AG09319 (cell line): ENCODE measurements at regions not wholly inside any gene's neighbourhood (a gene's known extent, or its start where the extent isn't known, plus 50 kb on each side); places are given as distances from the start of the nearest gene placed in this dataset.

Experiments
- DNase-seq: peaks from one replicate; pipeline ENCODE4 v3.0.0-alpha.2; 2010; ENCODE audit warnings: low read depth; ENCODE audit errors: extremely low read depth
- TF ChIP-seq, protein P1 (sequence below): IDR thresholded peaks from 2 replicates; pipeline ENCODE4 v1.5.1; 2011; ENCODE audit warnings: low read depth, mild to moderate bottlenecking, inconsistent platforms, low read length, moderate library complexity

GRCh38 chr7:25552998-25553397 lies 324.7 kb upstream of the NPVF start:
- DNase-seq, result no peak
- TF ChIP-seq, protein P1, sequence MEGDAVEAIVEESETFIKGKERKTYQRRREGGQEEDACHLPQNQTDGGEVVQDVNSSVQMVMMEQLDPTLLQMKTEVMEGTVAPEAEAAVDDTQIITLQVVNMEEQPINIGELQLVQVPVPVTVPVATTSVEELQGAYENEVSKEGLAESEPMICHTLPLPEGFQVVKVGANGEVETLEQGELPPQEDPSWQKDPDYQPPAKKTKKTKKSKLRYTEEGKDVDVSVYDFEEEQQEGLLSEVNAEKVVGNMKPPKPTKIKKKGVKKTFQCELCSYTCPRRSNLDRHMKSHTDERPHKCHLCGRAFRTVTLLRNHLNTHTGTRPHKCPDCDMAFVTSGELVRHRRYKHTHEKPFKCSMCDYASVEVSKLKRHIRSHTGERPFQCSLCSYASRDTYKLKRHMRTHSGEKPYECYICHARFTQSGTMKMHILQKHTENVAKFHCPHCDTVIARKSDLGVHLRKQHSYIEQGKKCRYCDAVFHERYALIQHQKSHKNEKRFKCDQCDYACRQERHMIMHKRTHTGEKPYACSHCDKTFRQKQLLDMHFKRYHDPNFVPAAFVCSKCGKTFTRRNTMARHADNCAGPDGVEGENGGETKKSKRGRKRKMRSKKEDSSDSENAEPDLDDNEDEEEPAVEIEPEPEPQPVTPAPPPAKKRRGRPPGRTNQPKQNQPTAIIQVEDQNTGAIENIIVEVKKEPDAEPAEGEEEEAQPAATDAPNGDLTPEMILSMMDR, result no peak

DNA sequence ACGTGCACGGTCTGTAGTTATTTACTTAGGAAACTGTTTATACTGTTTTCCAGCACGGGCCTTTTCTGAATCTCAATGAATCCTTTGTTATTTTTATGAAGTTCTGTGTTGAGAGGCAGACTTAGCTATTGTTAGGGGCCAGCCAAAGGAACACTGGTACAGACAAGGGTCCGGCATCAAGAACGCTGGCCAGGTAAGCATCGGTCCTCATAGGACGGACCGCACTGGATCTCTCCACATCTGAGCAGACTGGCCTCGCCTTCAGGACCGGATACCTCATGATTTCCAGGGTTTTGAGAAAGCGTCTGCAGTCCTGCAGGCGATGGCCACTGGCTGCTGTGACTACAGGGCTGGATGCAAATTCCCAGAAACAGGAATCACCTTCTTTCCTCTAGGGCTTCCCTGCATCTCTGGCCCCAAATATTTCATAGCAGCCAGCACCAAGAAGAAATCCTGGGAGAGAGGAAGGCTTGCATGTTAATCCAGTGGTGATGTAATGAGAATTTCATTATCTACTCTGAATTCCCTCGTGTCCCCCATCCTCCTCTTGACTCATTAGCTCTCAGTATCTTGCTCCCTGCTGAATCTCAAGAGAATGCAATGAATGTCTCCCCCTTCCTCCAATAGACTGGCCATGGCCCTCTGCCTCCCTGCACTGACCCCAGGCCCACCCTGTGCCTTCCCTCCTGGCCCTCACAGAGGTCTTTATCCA lies 325.4 kb upstream of the NPVF start:
- TF ChIP-seq, protein P1, result no peak
- DNase-seq, result no peak

DNA sequence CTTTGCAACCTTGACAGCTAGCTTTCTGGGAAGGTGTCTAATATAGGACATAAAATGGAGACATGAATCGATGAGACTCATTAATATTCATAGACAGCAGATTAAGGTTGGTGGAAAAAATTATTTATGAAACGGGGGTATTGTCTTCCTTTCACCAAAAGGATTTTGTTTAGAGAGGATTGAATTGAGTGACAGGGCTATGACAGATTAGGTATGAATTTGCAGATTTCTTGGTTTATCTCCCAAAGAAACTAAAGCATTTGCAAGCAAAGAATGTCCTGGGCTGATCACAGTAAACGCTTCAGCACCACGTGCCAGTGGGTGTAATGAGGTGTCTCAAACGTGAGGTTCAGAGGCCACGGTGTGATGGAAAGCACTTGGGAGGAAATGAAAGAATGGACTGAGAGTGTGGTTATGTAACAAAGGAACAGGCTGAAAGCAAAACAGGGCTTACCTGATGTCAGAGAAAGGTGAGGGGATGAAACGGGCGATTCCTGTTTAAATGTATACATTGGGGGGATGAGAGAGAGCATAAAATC lies 329.2 kb upstream of the NPVF start:
- no peak for DNase-seq
- TF ChIP-seq, protein P1, result no peak

GRCh38 chr7:25557930-25558329 lies 329.6 kb upstream of the NPVF start:
- TF ChIP-seq, protein P1, result no peak

DNA sequence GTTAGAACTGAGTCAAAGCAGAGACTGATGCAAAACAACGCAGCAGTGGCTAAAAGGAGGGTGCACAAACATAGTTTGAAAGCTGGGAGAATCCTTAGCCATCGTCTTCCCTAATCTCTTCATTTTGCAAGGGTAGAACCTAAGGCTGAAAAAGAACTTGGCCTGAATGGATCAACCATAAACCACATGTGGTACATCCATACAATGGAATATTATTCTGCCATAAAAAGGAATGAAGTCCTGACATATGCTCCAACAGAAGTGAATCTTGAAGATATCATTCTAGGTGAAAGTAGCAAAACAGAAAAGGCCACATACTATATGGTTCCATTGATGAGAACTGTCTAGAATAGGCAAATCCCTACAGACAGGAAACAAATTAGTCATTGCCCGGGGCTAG lies 330.3 kb upstream of the NPVF start:
- TF ChIP-seq, protein P1, result no peak
- no peak for DNase-seq

More at GRCh38 chr7:25557930-25558329, 329.6 kb upstream of the NPVF start:
- DNase-seq, result no peak

DNA sequence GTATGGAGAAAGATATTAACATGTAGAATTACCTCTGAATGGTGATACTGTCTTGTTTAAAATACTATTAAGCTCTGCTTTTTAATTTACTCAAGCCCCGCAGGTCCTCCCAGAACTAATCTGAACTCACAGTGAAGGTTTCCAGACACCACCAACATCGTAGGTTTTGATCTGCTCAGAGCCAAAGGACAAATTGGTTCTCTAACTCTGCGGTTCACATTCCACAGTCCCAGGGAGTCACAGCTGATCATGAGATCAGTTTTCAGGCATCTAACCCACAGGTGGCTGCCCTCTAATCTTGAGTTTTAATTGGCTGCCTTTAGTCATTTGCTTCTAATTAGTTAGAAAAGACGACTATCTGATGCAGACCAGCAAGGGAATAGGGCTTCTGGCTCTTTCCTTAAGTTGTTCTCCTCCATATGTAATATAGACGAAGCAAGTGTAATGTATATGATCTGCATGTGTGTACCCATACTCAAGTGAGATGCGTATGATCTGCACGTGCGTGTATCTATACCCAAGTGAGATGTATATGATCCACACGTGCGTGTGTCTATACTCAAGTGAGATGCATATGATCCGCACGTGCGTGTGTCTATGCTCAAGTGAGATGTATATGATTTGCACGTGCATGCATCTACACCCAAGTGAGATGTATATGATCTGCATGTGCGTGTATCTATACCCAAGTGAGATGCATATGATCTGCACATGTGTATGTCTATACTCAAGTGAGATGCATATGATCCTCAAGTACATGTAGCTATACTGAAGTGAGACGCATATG lies 331.5 kb upstream of the NPVF start:
- DNase-seq, result no peak
- TF ChIP-seq, protein P1, result no peak

DNA sequence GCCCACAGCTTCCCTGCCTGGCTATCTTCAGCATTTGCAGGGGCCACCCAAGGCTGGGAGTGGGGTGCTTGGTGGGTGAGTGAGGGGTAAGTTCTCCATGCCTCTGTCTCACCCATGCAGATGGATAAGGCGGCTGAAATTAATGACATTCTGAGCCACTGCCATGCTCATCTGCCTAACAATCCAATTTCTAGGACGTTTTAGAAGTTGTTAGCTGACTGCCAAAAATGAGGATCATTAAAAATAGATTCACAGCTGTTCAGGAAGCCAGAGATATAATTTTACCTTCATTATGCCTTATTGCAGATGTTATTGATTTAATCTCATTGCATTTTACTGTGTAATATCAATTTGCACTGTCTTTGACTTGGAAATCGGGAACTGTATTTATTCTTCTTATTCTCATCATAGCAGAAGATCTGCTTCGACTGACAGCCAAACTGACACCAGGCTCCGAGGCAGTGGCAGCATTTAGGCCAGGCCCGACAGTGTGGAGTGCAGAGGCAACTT lies 334.4 kb upstream of the NPVF start:
- TF ChIP-seq, protein P1, result no peak
- DNase-seq, result no peak
